ENCODE measurements at regions not wholly inside any gene's neighbourhood (a gene's known extent, or its start where the extent isn't known, plus 50 kb on each side); places are given as distances from the start of the nearest gene placed in this dataset.

- no peak overlapping the region for H3K23ac ChIP-seq (ENCODE audit: low read depth, low read length)
- H4K91ac ChIP-seq (ENCODE audit: insufficient read depth, low read depth, low read length), result no peak overlapping the region
- H2BK15ac ChIP-seq (ENCODE audit: low read depth, low read length), result no peak overlapping the region
- ATAC-seq (ENCODE audit: low read depth) (no peak), DNase-seq (no peak)
- CTCF ChIA-PET, result interaction anchor here (0.6 kb wide), 1 partner anchor 602 kb away, joined by 4 read pairs; no protein-coding TSS in a partner anchor
- no peak overlapping the region for H3K9ac ChIP-seq (ENCODE audit: low read depth, low read length)
- no peaks in the 10 kb centered on the region for H3K27me3 ChIP-seq (ENCODE audit: control insufficient read depth, insufficient read depth, low read length)
- no peak overlapping the region for H2AFZ ChIP-seq (replicated peaks; ENCODE audit: low read length, poor library complexity)
- no peak for TF ChIP-seq USF2 (IDR thresholded peaks at IDR 0.05; ENCODE audit: low read depth, low read length)
- no peak for TF ChIP-seq MAZ (IDR thresholded peaks at IDR 0.05; ENCODE audit: borderline replicate concordance, low read depth, low read length)
- TF ChIP-seq SMC3 (IDR thresholded peaks at IDR 0.05; ENCODE audit: low read depth, low read length), result no peak
- TF ChIP-seq, protein P1, sequence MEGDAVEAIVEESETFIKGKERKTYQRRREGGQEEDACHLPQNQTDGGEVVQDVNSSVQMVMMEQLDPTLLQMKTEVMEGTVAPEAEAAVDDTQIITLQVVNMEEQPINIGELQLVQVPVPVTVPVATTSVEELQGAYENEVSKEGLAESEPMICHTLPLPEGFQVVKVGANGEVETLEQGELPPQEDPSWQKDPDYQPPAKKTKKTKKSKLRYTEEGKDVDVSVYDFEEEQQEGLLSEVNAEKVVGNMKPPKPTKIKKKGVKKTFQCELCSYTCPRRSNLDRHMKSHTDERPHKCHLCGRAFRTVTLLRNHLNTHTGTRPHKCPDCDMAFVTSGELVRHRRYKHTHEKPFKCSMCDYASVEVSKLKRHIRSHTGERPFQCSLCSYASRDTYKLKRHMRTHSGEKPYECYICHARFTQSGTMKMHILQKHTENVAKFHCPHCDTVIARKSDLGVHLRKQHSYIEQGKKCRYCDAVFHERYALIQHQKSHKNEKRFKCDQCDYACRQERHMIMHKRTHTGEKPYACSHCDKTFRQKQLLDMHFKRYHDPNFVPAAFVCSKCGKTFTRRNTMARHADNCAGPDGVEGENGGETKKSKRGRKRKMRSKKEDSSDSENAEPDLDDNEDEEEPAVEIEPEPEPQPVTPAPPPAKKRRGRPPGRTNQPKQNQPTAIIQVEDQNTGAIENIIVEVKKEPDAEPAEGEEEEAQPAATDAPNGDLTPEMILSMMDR (conservative IDR thresholded peaks at IDR 0.05; ENCODE audit: low read depth, low read length), result no peak
- TF ChIP-seq ELK1 (IDR thresholded peaks at IDR 0.05; ENCODE audit: borderline replicate concordance, low read depth, low read length), result no peak
- TF ChIP-seq FOS (IDR thresholded peaks at IDR 0.05; ENCODE audit: low read depth, low read length), result no peak
- no peak for TF ChIP-seq RAD21 (IDR thresholded peaks at IDR 0.05; ENCODE audit: low read length)
- no peak overlapping the region for H2AK9ac ChIP-seq (replicated peaks; ENCODE audit: low read depth, low read length, poor library complexity)
- WGBS, 2 experiments (ENCODE audit: extremely low coverage in 2 of 2, insufficient read length in 1 of 2), result no CpG with 5 or more reads among the region's 7 CpGs
- no peak overlapping the region for H3K14ac ChIP-seq (replicated peaks; ENCODE audit: low read depth, low read length)
- no peak overlapping the region for H2BK20ac ChIP-seq (ENCODE audit: low read depth, low read length)
- dilution Hi-C loops (cut with HindIII; ENCODE audit: low sequenced_read_pairs, unreplicated experiment), result no loop called here
- H4K5ac ChIP-seq (ENCODE audit: low read depth, low read length), result no peak overlapping the region
- H2BK5ac ChIP-seq (ENCODE audit: low read depth, low read length, poor library complexity, severe bottlenecking), result no peak overlapping the region
- H3K36me3 ChIP-seq (ENCODE audit: control insufficient read depth, insufficient read depth, low read length), result no peaks in the 10 kb centered on the region
- H2AK5ac ChIP-seq (ENCODE audit: low read depth, low read length), result peak overlapping the region; percentile 4; the same call in 1 of the 2 replicates
- BruUV-seq (replicated peaks), result no TSS peak
- no peak overlapping the region for H3K56ac ChIP-seq (ENCODE audit: extremely low read depth, insufficient read depth, low read length)
- no peak overlapping the region for H4K8ac ChIP-seq (ENCODE audit: low read depth in 2 of 2, low read length in 2 of 2)
- H3K4me2 ChIP-seq (ENCODE audit: low read depth, low read length), result no peak overlapping the region
- POLR2A ChIA-PET (ENCODE audit: unreplicated experiment), result interaction anchor here (0.6 kb wide), 1 partner anchor 471 kb away, joined by 4 read pairs; no protein-coding TSS in a partner anchor
- in situ Hi-C loops (cut with MboI; ENCODE audit: low sequenced_read_pairs), result no loop called here
- peaks cover 15% of the 10 kb centered on the region; the same call in 1 of the 2 replicates for H4K20me1 ChIP-seq (ENCODE audit: insufficient read depth, low read length)
- no peaks in the 10 kb centered on the region for H3K79me1 ChIP-seq (ENCODE audit: low read depth in 1 of 2, low read length in 2 of 2)
- peaks cover 12% of the 10 kb centered on the region for H3K4me1 ChIP-seq (ENCODE audit: control insufficient read depth, insufficient read depth, low read length)
- no peak overlapping the region for H3K27ac ChIP-seq (ENCODE audit: insufficient read depth, low read length)
- H3K9me1 ChIP-seq (ENCODE audit: insufficient read depth, low read length), result peaks cover 17% of the 10 kb centered on the region
- no peak overlapping the region for H2BK120ac ChIP-seq (ENCODE audit: low read depth, low read length)
- no peak overlapping the region for H3K18ac ChIP-seq (ENCODE audit: low read depth, low read length)
- intact Hi-C loops (cut with micrococcal nuclease), result no loop called here
- no peaks in the 10 kb centered on the region for H3K9me3 ChIP-seq (ENCODE audit: control insufficient read depth, insufficient read depth, low read length)
- H3K4ac ChIP-seq (ENCODE audit: low read depth, low read length), result no peak overlapping the region
- H3K4me3 ChIP-seq (ENCODE audit: insufficient read depth, low read depth, low read length), result no peak overlapping the region
Observed at GRCh38 chr1:212158912-212159796, 123.6 kb downstream of the DTL start.
